A549 (cell line): ENCODE measurements at regions not wholly inside any gene's neighbourhood (a gene's known extent, or its start where the extent isn't known, plus 50 kb on each side); places are given as distances from the start of the nearest gene placed in this dataset.

Experiments
- BHLHE40 ChIP-seq: IDR thresholded peaks from 2 replicates; pipeline ENCODE4 v1.6.1; 2012; ENCODE audit warnings: low read depth, low read length, inconsistent platforms
- CEBPB ChIP-seq, 2 experiments: fragments of >200 bp in 1 of 2; sonication (Bioruptor Twin) in 1 of 2; formaldehyde crosslinking in 1 of 2; IDR thresholded peaks; 2 replicates each; pipeline ENCODE4 v1.6.1; 2012 to 2016
- HDAC2 ChIP-seq: fragments of 200-600 bp; sonication (generic); IDR thresholded peaks from 2 replicates; pipeline ENCODE4 v1.6.1; 2016
- PHF8 ChIP-seq: fragments of 200-600 bp; sonication (generic); IDR thresholded peaks from 2 replicates; pipeline ENCODE4 v1.6.1; 2016; ENCODE audit warnings: low read depth, mild to moderate bottlenecking, antibody characterized with exemption, moderate library complexity, borderline replicate concordance
- POLR2A ChIP-seq: IDR thresholded peaks from 2 replicates; pipeline ENCODE4 v1.6.1; 2012; ENCODE audit warnings: mild to moderate bottlenecking, low read length
- RAD21 ChIP-seq, 2 experiments: fragments of >200 bp in 1 of 2; sonication (Bioruptor Twin) in 1 of 2; formaldehyde crosslinking in 1 of 2; IDR thresholded peaks in 1 of 2; conservative IDR thresholded peaks in 1 of 2; 2 replicates in 1 of 2; 3 replicates in 1 of 2; pipeline ENCODE4 v1.6.1; 2012 to 2018; ENCODE audit warnings: inconsistent platforms in 1 of 2
- RARB ChIP-seq: fragments of 250-450 bp; sonication (Bioruptor Pico); IDR thresholded peaks from 2 replicates; pipeline ENCODE4 v1.8.0; 2021; ENCODE audit warnings: mild to moderate bottlenecking, moderate library complexity
- TF ChIP-seq, protein P1 (sequence below): fragments of >200 bp; sonication (Bioruptor Twin); formaldehyde crosslinking; IDR thresholded peaks from 3 replicates; pipeline ENCODE4 v1.5.1; 2016
- TF ChIP-seq, protein P2 (sequence below): fragments of 200-600 bp; sonication (generic); IDR thresholded peaks from 2 replicates; pipeline ENCODE4 v1.6.1; 2016; ENCODE audit warnings: antibody characterized with exemption, mild to moderate bottlenecking, moderate library complexity
- TF ChIP-seq, protein P3 (sequence below): fragments of 150-350 bp; IDR thresholded peaks from 2 replicates; pipeline ENCODE4 v1.6.1; 2014; ENCODE audit warnings: low read depth, mild to moderate bottlenecking, low read length

DNA sequence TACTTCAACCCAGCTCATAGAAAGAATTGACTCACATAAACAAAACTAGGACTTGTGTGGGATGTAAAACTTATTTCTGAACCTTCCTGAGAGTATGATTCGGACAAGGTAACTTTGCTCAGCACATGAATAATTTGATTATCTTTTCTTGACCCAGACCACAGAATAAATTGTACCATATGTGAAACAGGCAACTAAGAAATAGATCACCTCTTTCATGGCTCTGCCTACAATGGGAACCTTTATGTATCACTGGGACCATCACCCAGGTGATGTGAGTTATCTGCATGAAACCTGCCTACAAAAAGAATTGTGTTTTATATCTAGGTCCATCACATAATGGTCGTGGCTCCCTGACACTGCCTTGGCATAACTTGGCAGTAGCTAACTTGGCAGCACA lies 1124.1 kb upstream of the AMELY start:
- no peak for TF ChIP-seq CEBPB (IDR thresholded peaks at IDR 0.05)
- TF ChIP-seq, protein P1, sequence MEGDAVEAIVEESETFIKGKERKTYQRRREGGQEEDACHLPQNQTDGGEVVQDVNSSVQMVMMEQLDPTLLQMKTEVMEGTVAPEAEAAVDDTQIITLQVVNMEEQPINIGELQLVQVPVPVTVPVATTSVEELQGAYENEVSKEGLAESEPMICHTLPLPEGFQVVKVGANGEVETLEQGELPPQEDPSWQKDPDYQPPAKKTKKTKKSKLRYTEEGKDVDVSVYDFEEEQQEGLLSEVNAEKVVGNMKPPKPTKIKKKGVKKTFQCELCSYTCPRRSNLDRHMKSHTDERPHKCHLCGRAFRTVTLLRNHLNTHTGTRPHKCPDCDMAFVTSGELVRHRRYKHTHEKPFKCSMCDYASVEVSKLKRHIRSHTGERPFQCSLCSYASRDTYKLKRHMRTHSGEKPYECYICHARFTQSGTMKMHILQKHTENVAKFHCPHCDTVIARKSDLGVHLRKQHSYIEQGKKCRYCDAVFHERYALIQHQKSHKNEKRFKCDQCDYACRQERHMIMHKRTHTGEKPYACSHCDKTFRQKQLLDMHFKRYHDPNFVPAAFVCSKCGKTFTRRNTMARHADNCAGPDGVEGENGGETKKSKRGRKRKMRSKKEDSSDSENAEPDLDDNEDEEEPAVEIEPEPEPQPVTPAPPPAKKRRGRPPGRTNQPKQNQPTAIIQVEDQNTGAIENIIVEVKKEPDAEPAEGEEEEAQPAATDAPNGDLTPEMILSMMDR, result no peak
- TF ChIP-seq BHLHE40, result no peak
- TF ChIP-seq POLR2A, result no peak
- no peak for TF ChIP-seq RARB (CRISPR knock-in tag)
- TF ChIP-seq, protein P2, sequence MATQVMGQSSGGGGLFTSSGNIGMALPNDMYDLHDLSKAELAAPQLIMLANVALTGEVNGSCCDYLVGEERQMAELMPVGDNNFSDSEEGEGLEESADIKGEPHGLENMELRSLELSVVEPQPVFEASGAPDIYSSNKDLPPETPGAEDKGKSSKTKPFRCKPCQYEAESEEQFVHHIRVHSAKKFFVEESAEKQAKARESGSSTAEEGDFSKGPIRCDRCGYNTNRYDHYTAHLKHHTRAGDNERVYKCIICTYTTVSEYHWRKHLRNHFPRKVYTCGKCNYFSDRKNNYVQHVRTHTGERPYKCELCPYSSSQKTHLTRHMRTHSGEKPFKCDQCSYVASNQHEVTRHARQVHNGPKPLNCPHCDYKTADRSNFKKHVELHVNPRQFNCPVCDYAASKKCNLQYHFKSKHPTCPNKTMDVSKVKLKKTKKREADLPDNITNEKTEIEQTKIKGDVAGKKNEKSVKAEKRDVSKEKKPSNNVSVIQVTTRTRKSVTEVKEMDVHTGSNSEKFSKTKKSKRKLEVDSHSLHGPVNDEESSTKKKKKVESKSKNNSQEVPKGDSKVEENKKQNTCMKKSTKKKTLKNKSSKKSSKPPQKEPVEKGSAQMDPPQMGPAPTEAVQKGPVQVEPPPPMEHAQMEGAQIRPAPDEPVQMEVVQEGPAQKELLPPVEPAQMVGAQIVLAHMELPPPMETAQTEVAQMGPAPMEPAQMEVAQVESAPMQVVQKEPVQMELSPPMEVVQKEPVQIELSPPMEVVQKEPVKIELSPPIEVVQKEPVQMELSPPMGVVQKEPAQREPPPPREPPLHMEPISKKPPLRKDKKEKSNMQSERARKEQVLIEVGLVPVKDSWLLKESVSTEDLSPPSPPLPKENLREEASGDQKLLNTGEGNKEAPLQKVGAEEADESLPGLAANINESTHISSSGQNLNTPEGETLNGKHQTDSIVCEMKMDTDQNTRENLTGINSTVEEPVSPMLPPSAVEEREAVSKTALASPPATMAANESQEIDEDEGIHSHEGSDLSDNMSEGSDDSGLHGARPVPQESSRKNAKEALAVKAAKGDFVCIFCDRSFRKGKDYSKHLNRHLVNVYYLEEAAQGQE, result no peak
- TF ChIP-seq PHF8, result no peak
- TF ChIP-seq RAD21 (conservative IDR thresholded peaks at IDR 0.05 in 1 of 2, IDR thresholded peaks at IDR 0.05 in 1 of 2), result no peak
- TF ChIP-seq, protein P3, sequence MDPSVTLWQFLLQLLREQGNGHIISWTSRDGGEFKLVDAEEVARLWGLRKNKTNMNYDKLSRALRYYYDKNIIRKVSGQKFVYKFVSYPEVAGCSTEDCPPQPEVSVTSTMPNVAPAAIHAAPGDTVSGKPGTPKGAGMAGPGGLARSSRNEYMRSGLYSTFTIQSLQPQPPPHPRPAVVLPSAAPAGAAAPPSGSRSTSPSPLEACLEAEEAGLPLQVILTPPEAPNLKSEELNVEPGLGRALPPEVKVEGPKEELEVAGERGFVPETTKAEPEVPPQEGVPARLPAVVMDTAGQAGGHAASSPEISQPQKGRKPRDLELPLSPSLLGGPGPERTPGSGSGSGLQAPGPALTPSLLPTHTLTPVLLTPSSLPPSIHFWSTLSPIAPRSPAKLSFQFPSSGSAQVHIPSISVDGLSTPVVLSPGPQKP, result no peak
- no peak for TF ChIP-seq HDAC2
